ENCODE measurements at regions not wholly inside any gene's neighbourhood (a gene's known extent, or its start where the extent isn't known, plus 50 kb on each side); places are given as distances from the start of the nearest gene placed in this dataset.

GRCh38 chr3:30496066-30496966 lies 110.1 kb upstream of the TGFBR2 start:
- DNase-seq: peak in 1 of 2 donors; percentile 61
- no peak overlapping the region for H3K4me3 ChIP-seq (ENCODE audit: low read length in 2 of 2)
- H3K36me3 ChIP-seq (ENCODE audit: control insufficient read depth in 1 of 2, insufficient read depth in 2 of 2, low read length in 1 of 2): no peaks in the 10 kb centered on the region
- H3K27ac ChIP-seq (ENCODE audit: low read depth in 1 of 2, low read length in 2 of 2): peak overlapping the region; percentile 90 to 91
- peak; percentile 83 for ATAC-seq (ENCODE audit: low FRiP score)
- no peaks in the 10 kb centered on the region for H3K9me3 ChIP-seq (ENCODE audit: control insufficient read depth, low read length)
- WGBS, 2 donors: 15 to 17% methylated on average over 15 of the region's 15 CpGs
- intact Hi-C loops (cut with DNase I): loop anchor here (2.0 to 10.0 kb wide), 4 partner anchors 52 to 152 kb away; partner anchors contain the start of gene TGFBR2 (in 1 of the 2)
- peaks cover 3 to 14% of the 10 kb centered on the region in 2 donors for H3K4me1 ChIP-seq (ENCODE audit: control insufficient read depth in 1 of 2, insufficient read depth in 2 of 2, low read length in 2 of 2)
- no peaks in the 10 kb centered on the region for H3K27me3 ChIP-seq (ENCODE audit: control insufficient read depth in 1 of 2, insufficient read depth in 2 of 2, low read length in 1 of 2)

GRCh38 chr3:30498587-30498967 lies 107.8 kb upstream of the TGFBR2 start:
- Histone ChIP-seq H3K27ac (ENCODE audit: low read depth in 1 of 2, low read length in 2 of 2) (peak overlapping the region in 1 of 2 donors; percentile 2), H3K27me3 (ENCODE audit: control insufficient read depth in 1 of 2, insufficient read depth in 2 of 2, low read length in 1 of 2) (no peaks in the 10 kb centered on the region), H3K4me1 (ENCODE audit: control insufficient read depth in 1 of 2, insufficient read depth in 2 of 2, low read length in 2 of 2) (peaks cover 0 to 3% of the 10 kb centered on the region in 2 donors), H3K9me3 (ENCODE audit: control insufficient read depth, low read length) (no peaks in the 10 kb centered on the region), H3K4me3 (ENCODE audit: low read length in 2 of 2) (no peak overlapping the region), H3K36me3 (ENCODE audit: control insufficient read depth in 1 of 2, insufficient read depth in 2 of 2, low read length in 1 of 2) (no peaks in the 10 kb centered on the region)
- DNase-seq: no peak
- WGBS, 2 donors: 97 to 100% methylated on average over 1 of the region's 1 CpG
- no peak for ATAC-seq (ENCODE audit: low FRiP score)
- intact Hi-C loops (cut with DNase I): loop anchor here in 1 of 2 donors (10.0 kb wide), 3 partner anchors 54 to 154 kb away; partner anchors contain the start of gene TGFBR2

- intact Hi-C loops (cut with DNase I): no loop called here
- Histone ChIP-seq H3K36me3 (ENCODE audit: control insufficient read depth in 1 of 2, insufficient read depth in 2 of 2, low read length in 1 of 2) (no peaks in the 10 kb centered on the region), H3K9me3 (ENCODE audit: control insufficient read depth, low read length) (no peaks in the 10 kb centered on the region), H3K4me3 (ENCODE audit: low read length in 2 of 2) (no peak overlapping the region), H3K27ac (ENCODE audit: low read depth in 1 of 2, low read length in 2 of 2) (no peak overlapping the region), H3K4me1 (ENCODE audit: control insufficient read depth in 1 of 2, insufficient read depth in 2 of 2, low read length in 2 of 2) (peaks cover 0 to under 1% of the 10 kb centered on the region in 2 donors), H3K27me3 (ENCODE audit: control insufficient read depth in 1 of 2, insufficient read depth in 2 of 2, low read length in 1 of 2) (no peaks in the 10 kb centered on the region)
- WGBS, 2 donors: 91 to 93% methylated on average over 7 of the region's 7 CpGs
- ATAC-seq (ENCODE audit: low FRiP score): no peak
- no peak for DNase-seq
Measured at GRCh38 chr3:30500666-30501399, 105.6 kb upstream of the TGFBR2 start.

- DNase-seq (no peak), ATAC-seq (ENCODE audit: low FRiP score) (no peak)
- Histone ChIP-seq H3K36me3 (ENCODE audit: control insufficient read depth in 1 of 2, insufficient read depth in 2 of 2, low read length in 1 of 2) (no peaks in the 10 kb centered on the region), H3K4me3 (ENCODE audit: low read length in 2 of 2) (no peak overlapping the region), H3K27me3 (ENCODE audit: control insufficient read depth in 1 of 2, insufficient read depth in 2 of 2, low read length in 1 of 2) (no peaks in the 10 kb centered on the region), H3K4me1 (ENCODE audit: control insufficient read depth in 1 of 2, insufficient read depth in 2 of 2, low read length in 2 of 2) (no peaks in the 10 kb centered on the region), H3K27ac (ENCODE audit: low read depth in 1 of 2, low read length in 2 of 2) (no peak overlapping the region), H3K9me3 (ENCODE audit: control insufficient read depth, low read length) (no peaks in the 10 kb centered on the region)
- intact Hi-C loops (cut with DNase I): no loop called here
Measured at GRCh38 chr3:30501526-30501925, 104.9 kb upstream of the TGFBR2 start.

GRCh38 chr3:30502051-30502741 lies 104.2 kb upstream of the TGFBR2 start:
- Histone ChIP-seq H3K4me1 (ENCODE audit: control insufficient read depth in 1 of 2, insufficient read depth in 2 of 2, low read length in 2 of 2) (no peaks in the 10 kb centered on the region), H3K27ac (ENCODE audit: low read depth in 1 of 2, low read length in 2 of 2) (no peak overlapping the region), H3K9me3 (ENCODE audit: control insufficient read depth, low read length) (no peaks in the 10 kb centered on the region), H3K4me3 (ENCODE audit: low read length in 2 of 2) (no peak overlapping the region), H3K27me3 (ENCODE audit: control insufficient read depth in 1 of 2, insufficient read depth in 2 of 2, low read length in 1 of 2) (no peaks in the 10 kb centered on the region), H3K36me3 (ENCODE audit: control insufficient read depth in 1 of 2, insufficient read depth in 2 of 2, low read length in 1 of 2) (no peaks in the 10 kb centered on the region)
- no peak for DNase-seq
- intact Hi-C loops (cut with DNase I): no loop called here
- 84 to 87% methylated on average over 2 of the region's 2 CpGs for WGBS, 2 donors
- no peak for ATAC-seq (ENCODE audit: low FRiP score)

- Histone ChIP-seq H3K9me3 (ENCODE audit: control insufficient read depth, low read length) (no peaks in the 10 kb centered on the region), H3K36me3 (ENCODE audit: control insufficient read depth in 1 of 2, insufficient read depth in 2 of 2, low read length in 1 of 2) (no peaks in the 10 kb centered on the region), H3K4me1 (ENCODE audit: control insufficient read depth in 1 of 2, insufficient read depth in 2 of 2, low read length in 2 of 2) (no peaks in the 10 kb centered on the region), H3K27ac (ENCODE audit: low read depth in 1 of 2, low read length in 2 of 2) (no peak overlapping the region), H3K4me3 (ENCODE audit: low read length in 2 of 2) (no peak overlapping the region), H3K27me3 (ENCODE audit: control insufficient read depth in 1 of 2, insufficient read depth in 2 of 2, low read length in 1 of 2) (no peaks in the 10 kb centered on the region)
- ATAC-seq (ENCODE audit: low FRiP score) (no peak), DNase-seq (no peak)
- 96 to 97% methylated on average over 1 of the region's 1 CpG for WGBS, 2 donors
- intact Hi-C loops (cut with DNase I): no loop called here
Measured at GRCh38 chr3:30502742-30503073, 103.7 kb upstream of the TGFBR2 start.

- Histone ChIP-seq H3K4me1 (ENCODE audit: control insufficient read depth in 1 of 2, insufficient read depth in 2 of 2, low read length in 2 of 2) (no peaks in the 10 kb centered on the region), H3K9me3 (ENCODE audit: control insufficient read depth, low read length) (no peaks in the 10 kb centered on the region), H3K4me3 (ENCODE audit: low read length in 2 of 2) (no peak overlapping the region), H3K36me3 (ENCODE audit: control insufficient read depth in 1 of 2, insufficient read depth in 2 of 2, low read length in 1 of 2) (no peaks in the 10 kb centered on the region), H3K27me3 (ENCODE audit: control insufficient read depth in 1 of 2, insufficient read depth in 2 of 2, low read length in 1 of 2) (no peaks in the 10 kb centered on the region), H3K27ac (ENCODE audit: low read depth in 1 of 2, low read length in 2 of 2) (no peak overlapping the region)
- intact Hi-C loops (cut with DNase I): no loop called here
- 95 to 96% methylated on average over 2 of the region's 2 CpGs for WGBS, 2 donors
- no peak for DNase-seq
- ATAC-seq (ENCODE audit: low FRiP score): no peak
Measured at GRCh38 chr3:30503446-30503845, 103.0 kb upstream of the TGFBR2 start.

GRCh38 chr3:30504939-30505338 lies 101.5 kb upstream of the TGFBR2 start:
- Histone ChIP-seq H3K9me3 (ENCODE audit: control insufficient read depth, low read length) (no peaks in the 10 kb centered on the region), H3K27ac (ENCODE audit: low read depth in 1 of 2, low read length in 2 of 2) (no peak overlapping the region), H3K4me3 (ENCODE audit: low read length in 2 of 2) (no peak overlapping the region), H3K36me3 (ENCODE audit: control insufficient read depth in 1 of 2, insufficient read depth in 2 of 2, low read length in 1 of 2) (no peaks in the 10 kb centered on the region), H3K27me3 (ENCODE audit: control insufficient read depth in 1 of 2, insufficient read depth in 2 of 2, low read length in 1 of 2) (no peaks in the 10 kb centered on the region), H3K4me1 (ENCODE audit: control insufficient read depth in 1 of 2, insufficient read depth in 2 of 2, low read length in 2 of 2) (no peaks in the 10 kb centered on the region)
- WGBS, 2 donors: 96 to 99% methylated on average over 1 of the region's 1 CpG
- ATAC-seq (ENCODE audit: low FRiP score): no peak
- no peak for DNase-seq
- intact Hi-C loops (cut with DNase I): no loop called here

All from aorta (tissue), 5 donors.